HG02571 (cell line): ENCODE measurements at regions not wholly inside any gene's neighbourhood (a gene's known extent, or its start where the extent isn't known, plus 50 kb on each side); places are given as distances from the start of the nearest gene placed in this dataset.

Experiments
- ATAC-seq: cut with Tn5 transposase; IDR thresholded peaks from one replicate; pipeline ENCODE4 v1.9.1; 2021; ENCODE audit warnings: mild to moderate bottlenecking, moderate library complexity; ENCODE audit not compliant: unreplicated experiment

- no peak for ATAC-seq
Observed at GRCh38 chr14:97180304-97181200, 383.4 kb downstream of the VRK1 start.

GRCh38 chr14:97185186-97185585 is 388.0 kb downstream of the VRK1 start:
- ATAC-seq = no peak

GRCh38 chr14:97187916-97188315 is 390.7 kb downstream of the VRK1 start:
- ATAC-seq = no peak

- ATAC-seq = no peak
Observed at GRCh38 chr14:97196336-97196735, 399.2 kb downstream of the VRK1 start.

- no peak for ATAC-seq
Observed at GRCh38 chr14:97198813-97199212, 401.6 kb downstream of the VRK1 start.

GRCh38 chr14:97200245-97200644 is 403.1 kb downstream of the VRK1 start:
- ATAC-seq = no peak

GRCh38 chr14:97206916-97207315 is 409.7 kb downstream of the VRK1 start:
- ATAC-seq = no peak

- no peak for ATAC-seq
Observed at GRCh38 chr14:97210202-97210601, 413.0 kb downstream of the VRK1 start.

GRCh38 chr14:97212399-97212798 is 415.2 kb downstream of the VRK1 start:
- ATAC-seq = no peak

- no peak for ATAC-seq
Observed at GRCh38 chr14:97213720-97214119, 416.5 kb downstream of the VRK1 start.

GRCh38 chr14:97215263-97215969 is 418.2 kb downstream of the VRK1 start:
- ATAC-seq = no peak

GRCh38 chr14:97217111-97217885 is 420.1 kb downstream of the VRK1 start:
- no peak for ATAC-seq

- ATAC-seq = no peak
Observed at GRCh38 chr14:97218274-97218673, 421.1 kb downstream of the VRK1 start.

GRCh38 chr14:97218691-97219430 is 421.7 kb downstream of the VRK1 start:
- ATAC-seq = no peak

- ATAC-seq = no peak
Observed at GRCh38 chr14:97219431-97220017, 422.3 kb downstream of the VRK1 start.

GRCh38 chr14:97221572-97222285 is 424.5 kb downstream of the VRK1 start:
- no peak for ATAC-seq

GRCh38 chr14:97224016-97224415 is 426.8 kb downstream of the VRK1 start:
- no peak for ATAC-seq

- no peak for ATAC-seq
Observed at GRCh38 chr14:97230051-97230450, 432.9 kb downstream of the VRK1 start.

GRCh38 chr14:97233319-97233985 is 436.3 kb downstream of the VRK1 start:
- no peak for ATAC-seq
